ENCODE measurements at regions not wholly inside any gene's neighbourhood (a gene's known extent, or its start where the extent isn't known, plus 50 kb on each side); places are given as distances from the start of the nearest gene placed in this dataset.

DNA sequence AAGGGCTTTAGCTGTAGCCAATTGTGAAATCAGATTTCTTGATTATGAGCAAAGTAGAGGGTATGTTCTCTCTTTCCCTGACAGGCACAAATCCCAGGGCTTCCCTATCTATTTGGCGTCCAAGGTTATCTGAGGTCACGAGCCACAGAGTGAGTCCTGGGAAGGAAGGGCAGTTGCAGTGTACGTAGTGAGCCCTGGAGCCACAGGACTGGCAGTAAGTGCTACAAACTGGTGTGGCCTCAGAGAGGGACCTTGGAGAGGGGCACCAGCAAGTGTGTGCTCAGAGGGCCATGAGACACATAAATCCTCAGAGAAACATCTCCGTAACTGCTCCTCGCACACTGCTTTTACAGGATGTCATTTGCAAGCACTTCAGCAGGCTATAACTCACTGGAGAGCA, 115.5 kb upstream of the SH3BP4 start:
- no peak for DNase-seq (ENCODE audit: low read depth in 1 of 2, low spot score in 1 of 2)

DNA sequence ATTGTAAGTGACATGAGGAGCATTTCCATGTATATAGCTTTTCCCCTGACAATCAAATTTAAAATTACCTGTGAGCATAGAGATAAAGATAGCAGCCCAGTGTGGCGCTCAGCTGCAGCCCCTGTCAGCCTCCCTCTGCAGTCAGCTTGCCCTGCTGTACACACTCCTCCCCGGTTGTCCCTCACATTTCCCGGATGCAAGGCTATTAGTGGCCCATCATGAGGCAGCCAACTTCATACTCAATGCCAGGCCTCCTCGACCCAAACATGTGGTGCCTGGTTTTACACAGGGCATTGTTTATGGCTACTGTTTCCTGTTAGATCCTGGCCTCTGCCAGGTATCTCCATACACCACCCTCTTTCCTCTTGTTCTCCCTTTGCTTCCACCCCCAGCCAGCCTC, 116.1 kb upstream of the SH3BP4 start:
- no peak for DNase-seq (ENCODE audit: low read depth in 1 of 2, low spot score in 1 of 2)

DNA sequence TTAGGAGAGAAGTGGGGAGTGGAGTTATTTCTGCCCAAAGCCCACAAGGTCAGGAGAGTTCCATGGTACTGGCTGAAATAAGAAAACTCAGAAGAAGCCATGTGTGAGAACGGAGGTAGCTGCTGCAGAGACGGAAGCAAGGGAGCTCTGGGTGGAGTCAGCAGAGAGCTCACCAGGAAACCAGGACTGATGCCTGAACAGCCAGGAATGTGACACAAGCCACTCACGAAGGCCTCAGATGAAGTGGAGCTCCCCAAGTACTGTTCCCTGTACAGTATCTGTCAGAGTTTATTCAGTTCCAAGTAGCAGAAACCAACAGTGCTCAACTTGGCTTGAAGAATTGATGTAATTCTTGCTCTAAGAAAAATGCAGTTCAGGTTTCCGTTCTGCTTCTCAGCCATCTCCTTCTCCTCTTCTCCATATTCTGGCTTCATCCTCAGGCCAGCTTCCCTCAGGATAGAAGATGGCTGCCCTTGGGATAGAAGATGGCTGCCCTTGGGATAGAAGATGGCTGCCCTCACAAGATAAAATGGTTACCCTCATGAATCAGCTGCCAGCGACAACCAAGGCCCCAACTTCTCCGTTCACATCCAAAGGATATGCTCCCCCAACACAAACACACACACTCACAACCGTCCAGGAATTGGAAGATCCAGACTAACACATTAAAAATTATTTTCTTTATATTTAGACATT, 117.4 kb upstream of the SH3BP4 start:
- DNase-seq (ENCODE audit: low read depth in 1 of 2, low spot score in 1 of 2) = no peak

DNA sequence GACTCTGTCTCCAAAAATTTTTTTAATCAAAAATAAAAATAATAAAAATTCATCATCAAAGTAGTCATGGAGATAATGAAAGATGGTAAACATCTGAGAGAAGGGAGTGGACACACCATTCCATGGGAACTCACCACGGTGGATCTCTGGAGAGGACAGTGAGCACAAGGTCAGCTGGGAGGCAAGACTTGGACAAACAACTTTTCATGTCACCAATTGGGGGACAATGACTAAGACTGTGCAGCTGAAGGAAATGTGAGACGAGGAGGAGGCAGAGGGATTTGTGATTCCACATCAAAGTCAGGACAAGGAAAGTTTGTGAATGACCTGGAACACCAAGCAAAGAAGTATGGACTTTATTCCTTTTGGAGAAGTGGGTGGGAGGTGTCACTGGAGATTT, 121.0 kb upstream of the SH3BP4 start:
- DNase-seq (ENCODE audit: low read depth in 1 of 2, low spot score in 1 of 2) = no peak

DNA sequence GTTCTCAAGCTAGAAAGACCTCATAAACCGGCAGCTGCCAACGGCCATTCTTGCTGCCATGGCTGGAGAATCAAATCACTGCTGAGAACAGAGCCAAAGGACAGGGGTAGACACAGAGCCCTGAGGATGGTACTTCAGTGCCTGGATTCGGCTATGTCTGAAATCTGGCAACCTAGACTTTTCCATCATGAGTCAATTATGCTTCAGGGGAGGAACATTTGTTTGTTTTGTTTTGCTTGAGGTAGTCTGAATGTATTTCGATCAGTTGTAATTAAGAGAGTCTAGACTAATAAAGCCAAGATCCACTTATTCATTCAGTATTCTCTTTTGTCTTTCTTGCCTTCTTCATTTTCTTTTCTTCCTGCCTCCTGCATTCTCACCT, 122.8 kb upstream of the SH3BP4 start:
- DNase-seq (ENCODE audit: low read depth in 1 of 2, low spot score in 1 of 2) = no peak

DNA sequence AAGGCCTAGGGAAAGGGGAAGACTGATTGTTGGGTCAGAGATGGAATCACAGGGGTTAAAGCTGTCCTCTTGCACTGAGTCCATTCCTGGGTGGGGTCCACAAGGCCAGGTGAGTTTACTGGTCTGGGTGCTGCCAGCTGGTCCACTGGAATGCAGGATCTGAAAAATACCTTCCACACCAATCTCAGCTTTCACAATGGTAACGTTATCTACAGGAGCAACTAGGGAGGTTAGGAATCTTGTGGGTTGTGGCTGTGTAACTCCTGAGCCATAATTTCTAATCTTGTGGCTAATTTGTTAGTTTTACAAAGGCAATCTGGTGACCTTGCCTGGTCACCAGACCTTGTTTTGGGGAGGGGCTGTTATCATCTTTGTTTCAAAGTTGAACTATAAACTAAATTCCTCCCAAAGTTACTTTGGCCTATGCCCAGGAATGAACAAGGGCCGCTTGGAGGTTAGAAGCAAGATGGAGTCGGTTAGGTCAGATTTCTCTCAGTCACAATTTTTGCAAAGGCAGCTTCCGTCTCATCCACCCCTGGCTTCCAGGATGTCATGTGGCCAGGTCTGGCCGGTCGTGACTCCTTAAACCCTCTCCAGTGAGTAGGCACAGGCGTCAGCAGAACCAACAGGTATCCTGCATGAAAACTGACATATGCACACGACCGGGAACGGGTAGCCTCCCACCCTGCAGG, 123.3 kb upstream of the SH3BP4 start:
- DNase-seq (ENCODE audit: low read depth in 1 of 2, low spot score in 1 of 2) = no peak

DNA sequence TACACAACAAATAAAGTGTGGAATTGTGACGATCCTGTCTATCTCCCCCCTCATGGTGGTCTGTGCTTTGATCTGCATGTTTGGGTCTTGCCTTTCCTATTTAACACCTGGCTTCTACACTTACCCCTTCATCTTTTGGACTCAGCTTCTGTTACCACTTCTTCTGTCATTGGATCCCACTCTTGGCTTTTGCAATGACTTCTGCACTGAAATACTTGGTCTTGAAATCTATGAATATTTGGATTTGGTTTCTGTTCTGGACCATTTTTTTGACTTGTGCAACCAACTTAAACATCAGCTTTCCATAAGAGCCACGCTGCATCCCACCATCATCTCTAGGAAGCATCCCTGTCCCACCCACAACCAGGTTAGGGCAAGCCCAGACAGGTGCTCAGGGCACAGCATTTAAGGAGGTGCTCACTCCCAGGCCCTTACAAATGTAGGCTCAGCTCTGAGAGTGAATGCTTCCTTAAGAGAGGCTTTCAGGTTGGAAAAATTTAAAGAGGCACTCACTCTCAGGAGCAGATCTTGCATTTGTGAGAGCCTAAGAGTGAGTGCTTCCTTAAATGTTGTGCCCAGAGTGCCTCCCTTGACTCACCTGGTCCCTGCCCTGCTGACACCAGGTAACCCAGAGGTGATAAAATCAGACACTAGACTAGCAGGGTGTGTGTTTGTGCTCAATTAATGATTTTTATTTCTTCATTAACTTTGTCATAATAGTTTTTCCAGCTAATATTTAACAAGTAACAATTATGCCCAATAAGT, 124.5 kb upstream of the SH3BP4 start:
- DNase-seq (ENCODE audit: low read depth in 1 of 2, low spot score in 1 of 2) = no peak

DNA sequence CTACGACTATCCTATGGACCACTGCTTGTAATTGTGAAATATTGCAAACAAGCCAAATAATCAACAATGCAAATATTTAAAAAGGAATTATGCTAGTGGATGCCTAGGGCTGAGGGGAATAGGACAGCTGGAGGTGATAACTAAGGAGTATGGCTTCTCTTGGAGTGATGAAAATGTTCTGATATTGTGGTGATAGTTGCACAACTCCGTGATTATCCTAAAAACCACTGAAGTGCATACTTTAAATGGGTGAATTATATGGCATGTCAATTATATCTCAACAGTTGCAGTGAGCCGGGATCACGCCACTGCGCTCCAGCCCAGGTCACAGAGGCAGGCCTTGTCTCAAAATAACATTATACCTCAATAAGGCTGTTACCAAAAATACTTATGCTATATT, 125.1 kb upstream of the SH3BP4 start:
- no peak for DNase-seq (ENCODE audit: low read depth in 1 of 2, low spot score in 1 of 2)

DNA sequence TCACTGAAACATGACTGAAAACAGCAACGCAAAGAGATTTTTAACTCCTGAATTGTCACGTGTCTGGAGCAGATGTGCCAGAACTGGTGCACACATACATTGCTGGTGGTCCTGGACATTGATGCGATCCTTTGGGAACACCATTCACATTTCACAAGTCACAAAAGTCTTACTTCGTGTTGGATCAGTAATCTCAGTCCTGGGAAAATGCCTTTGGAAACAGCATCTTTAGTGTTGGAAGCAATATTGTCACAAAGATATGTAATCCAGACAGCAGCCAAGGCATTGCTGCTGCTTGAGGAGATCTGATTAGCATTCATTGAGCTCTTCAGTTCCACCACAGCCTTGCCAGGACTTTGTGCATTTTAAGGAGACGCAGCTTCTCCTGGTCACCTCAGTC, 126.2 kb upstream of the SH3BP4 start:
- DNase-seq (ENCODE audit: low read depth in 1 of 2, low spot score in 1 of 2) = no peak

DNA sequence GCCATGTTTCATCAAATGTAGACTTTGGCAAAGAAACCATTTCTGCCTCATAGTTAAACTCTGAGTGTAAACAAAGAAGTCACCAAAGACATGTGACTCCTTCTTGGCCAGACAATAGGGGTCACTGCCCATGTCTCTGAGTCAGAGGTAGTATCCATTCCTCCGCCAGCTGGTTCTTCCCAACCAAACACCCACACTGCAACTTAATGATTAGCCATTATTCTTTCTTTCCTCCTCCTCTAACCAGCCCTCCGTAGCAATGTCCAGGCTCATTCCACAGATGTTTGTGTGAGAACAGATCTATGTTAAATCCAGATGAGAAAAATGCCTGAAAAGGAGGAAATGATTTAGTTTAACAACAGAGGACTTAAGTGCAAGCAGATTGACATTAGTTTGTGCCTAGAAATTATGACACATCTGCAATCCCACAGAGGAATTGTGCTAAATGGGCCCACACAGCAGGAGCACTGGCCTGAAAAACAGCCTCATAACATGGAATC, 127.9 kb upstream of the SH3BP4 start:
- DNase-seq (ENCODE audit: low read depth in 1 of 2, low spot score in 1 of 2) = no peak

DNA sequence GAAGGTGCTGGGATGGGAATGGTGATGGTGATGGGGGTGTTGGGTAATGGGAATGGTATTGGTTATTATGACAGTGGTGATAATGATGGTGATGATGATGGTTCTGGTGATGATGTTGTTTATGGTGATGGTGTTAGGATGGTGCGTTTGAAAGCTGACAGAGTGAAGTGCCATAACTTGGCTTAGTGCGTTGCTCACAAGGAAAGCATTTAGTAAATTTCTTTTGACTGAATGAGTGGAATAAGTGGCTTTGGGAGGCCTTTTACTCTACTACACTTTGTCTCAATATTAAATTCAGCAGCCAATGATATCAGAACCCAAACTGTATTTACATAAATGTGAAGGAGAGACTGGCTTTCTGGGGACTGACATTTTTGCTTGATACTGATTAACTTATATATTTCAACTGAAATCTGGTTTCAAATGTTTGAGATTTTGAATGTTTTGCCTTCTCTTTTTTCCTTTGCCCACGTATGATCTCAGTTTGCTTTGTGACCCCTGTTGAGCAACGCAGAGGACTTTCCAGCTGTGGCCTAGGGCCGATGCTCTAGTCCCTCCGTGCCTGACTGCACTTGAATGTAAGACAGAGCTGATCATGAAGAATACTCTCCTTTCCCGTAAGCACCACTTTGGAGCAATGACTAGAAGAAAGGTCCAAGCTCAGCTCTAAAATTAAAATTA, 128.5 kb upstream of the SH3BP4 start:
- DNase-seq (ENCODE audit: low read depth in 1 of 2, low spot score in 1 of 2) = no peak

DNA sequence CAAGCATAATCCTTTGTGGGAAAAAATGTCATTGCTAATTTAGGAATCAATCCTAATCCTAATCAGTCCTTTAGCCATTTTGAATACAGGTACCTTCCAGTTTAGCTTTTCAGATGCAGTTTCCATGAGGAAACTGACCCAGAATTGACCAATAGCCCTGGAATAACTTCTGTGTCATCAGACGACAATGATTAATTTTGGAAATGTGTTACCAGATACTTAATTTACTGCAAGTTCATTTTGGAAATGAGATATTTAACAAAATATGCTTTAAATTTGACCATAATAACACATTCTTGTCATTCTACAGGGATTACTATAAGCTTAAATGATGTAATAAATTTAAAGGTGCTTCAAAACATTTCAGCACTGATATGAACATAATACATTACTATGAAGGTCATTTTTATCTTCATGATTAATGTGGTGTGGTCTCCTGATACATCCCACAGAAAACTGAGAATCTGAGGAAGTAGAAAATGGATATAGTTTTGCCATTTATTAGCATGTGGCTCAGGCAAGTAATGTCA, 129.8 kb upstream of the SH3BP4 start:
- no peak for DNase-seq (ENCODE audit: low read depth in 1 of 2, low spot score in 1 of 2)

DNA sequence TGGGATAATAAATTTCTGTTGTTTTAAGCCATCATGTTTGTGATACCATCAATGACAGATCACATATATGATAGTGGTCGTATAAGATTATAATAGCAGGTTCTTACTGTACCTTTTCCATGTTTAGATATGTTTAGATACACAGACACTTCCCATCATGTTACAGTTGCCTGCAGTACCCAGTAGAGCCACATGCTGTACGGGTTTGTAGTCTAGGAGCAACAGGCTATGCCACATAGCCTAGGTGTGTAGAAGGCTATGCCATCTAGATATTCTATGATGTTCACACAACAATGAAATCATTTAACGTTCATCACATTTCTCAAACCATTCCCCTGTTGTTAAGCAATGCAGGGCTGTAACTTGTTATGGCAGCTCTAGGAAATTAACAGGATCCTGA, 132.9 kb upstream of the SH3BP4 start:
- DNase-seq (ENCODE audit: low read depth in 1 of 2, low spot score in 1 of 2) = no peak

DNA sequence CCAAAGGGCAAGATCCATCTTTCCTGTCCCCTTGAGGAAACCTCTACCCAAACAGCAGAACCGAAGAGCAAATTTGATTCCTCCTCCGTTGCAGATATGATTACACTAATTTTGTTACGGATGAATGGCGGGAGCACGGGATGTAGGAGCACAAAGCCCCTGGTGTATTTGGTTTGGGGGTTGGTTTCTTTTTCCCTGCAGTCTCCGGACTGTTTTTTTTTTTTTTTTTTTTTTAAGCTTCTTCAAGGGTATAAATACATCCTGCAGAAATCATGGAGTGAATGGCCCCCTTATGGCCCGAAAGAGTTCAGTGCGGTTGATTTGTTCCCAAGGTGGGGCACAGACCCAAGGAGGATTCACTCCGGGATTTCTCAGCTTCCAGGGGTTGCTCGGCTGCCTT, 135.3 kb upstream of the SH3BP4 start:
- no peak for DNase-seq (ENCODE audit: low read depth in 1 of 2, low spot score in 1 of 2)

DNA sequence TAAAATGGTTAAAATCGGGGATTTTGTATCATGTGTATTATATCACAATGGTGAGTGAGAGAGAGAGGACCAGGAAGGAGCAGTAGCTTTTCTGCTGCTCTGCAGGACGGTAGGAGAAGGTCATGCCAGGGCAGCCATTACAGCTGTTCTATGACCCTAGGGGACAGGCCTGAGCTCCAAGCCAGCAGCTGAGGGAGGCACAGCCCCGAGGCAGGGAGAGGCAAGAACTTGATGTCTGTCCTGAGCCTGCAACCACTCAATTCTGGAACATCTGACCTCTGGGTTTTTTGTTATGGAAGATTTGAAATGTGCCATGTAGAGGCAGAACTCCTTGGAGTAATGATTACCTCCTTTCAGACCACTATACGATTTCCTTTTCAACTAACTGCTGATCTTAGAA, 135.8 kb upstream of the SH3BP4 start:
- DNase-seq (ENCODE audit: low read depth in 1 of 2, low spot score in 1 of 2) = no peak

DNA sequence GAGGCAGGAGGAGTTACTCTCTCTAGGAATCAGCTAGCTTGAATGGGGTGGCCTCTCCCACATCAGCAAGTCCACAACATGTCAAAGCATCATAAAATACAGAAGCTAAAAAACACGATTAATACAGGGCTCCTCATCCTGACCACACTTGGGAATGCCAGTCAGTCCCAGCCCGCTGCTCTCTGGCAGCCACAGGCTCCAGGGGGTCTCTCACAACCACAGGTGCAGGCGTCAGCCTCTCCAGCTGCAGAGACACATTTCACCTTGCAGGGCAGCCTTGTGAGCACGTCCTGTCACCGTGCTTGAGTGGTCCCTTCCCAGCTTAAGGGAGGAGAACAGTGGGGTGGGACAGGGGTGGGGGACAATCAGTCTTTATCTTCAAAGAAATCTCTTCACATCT, 137.4 kb upstream of the SH3BP4 start:
- DNase-seq (ENCODE audit: low read depth in 1 of 2, low spot score in 1 of 2) = no peak

DNA sequence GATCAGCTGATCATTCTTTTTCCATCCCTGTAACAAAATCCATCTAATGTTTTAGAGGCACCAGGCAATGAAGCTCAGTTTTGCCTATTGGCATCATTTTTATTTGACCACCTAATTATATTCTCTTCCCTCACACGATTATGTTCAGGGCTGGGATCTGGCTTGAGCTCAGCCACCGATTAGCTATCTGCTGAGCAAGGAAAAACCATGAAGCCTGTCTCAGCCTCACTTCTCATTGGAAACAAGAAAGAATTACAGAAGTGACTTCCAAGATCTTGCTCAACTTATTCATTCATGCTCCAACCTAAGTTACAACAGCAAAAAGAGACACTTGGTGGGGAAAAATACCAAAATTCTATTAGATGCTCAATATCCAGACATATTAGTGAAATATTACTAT, 139.0 kb upstream of the SH3BP4 start:
- no peak for DNase-seq (ENCODE audit: low read depth in 1 of 2, low spot score in 1 of 2)

DNA sequence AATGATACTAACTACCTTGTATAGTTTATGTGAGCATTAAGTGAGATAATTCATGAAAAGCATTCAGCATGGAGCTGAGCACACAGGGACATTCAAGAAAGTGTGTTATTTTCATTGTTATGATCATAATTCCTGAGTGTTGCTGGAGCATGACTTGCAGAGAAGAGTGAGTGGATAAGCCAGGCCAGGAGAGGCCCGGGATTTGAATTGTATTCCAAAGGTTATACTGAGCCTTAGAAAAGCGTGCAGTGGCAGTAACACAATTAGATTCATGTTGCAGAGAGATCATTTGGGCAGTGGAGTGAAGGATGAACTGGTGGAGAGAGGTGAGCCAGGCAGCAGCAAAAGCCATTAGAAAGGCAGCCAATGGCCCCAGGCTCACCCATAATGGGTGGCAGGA, 142.9 kb upstream of the SH3BP4 start:
- no peak for DNase-seq (ENCODE audit: low read depth in 1 of 2, low spot score in 1 of 2)

DNA sequence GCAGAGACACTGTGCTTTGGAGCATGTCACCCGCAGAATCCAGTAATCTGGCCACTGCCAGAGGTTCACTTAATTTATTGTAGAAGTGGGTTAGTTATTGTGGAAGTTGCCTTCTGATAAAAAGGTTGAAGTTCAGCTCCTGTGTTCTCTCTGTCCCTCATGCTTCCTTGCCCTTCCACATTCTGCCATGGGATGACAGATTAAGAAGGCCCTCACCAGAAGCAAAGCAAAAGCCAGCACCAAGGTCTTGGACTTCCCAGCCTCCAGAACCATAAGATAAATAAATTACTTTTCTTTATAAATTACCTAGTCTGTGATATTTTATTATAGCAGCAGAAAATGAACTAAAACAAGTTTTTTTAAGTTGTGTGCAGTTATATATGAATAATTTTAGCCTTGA, 145.0 kb upstream of the SH3BP4 start:
- DNase-seq (ENCODE audit: low read depth in 1 of 2, low spot score in 1 of 2) = no peak

DNA sequence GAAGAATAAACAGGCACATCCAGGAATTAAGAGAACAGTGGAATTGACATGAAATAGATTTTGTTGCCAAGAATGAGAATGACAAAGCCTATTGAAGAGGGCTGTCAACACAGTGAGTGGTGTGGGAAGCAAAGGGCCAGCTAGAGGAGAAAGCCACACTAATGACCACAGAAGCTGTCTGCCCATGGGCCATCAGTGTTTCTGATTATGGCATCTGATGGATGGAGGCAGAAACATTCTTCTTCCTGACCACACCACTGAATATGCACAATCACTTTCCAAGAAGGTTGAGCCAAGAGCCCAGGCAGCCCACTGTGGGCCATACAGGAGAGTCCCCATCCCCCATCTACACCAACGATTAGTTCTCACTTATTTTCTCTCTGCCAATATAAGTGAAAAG, 146.0 kb upstream of the SH3BP4 start:
- no peak for DNase-seq (ENCODE audit: low read depth in 1 of 2, low spot score in 1 of 2)

DNA sequence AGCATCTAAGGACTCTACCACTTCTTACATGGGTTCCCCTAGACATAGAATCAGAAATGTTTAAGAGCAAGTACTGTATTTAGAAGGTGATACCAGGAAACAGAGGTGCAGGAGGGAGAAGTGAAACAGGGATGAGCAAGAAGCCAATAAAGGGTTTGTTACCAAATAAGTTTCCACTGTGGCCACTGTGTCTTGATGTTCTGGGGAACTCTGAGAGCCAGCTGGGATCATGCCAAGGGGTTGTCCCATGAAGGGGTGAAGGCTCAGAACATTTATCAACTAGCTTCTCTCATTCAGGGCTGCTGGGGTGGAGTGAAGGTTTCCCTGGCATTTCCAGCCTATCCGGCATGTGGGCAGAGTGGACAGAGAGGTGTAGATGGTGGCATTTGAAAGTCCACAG, 147.1 kb upstream of the SH3BP4 start:
- no peak for DNase-seq (ENCODE audit: low read depth in 1 of 2, low spot score in 1 of 2)

DNA sequence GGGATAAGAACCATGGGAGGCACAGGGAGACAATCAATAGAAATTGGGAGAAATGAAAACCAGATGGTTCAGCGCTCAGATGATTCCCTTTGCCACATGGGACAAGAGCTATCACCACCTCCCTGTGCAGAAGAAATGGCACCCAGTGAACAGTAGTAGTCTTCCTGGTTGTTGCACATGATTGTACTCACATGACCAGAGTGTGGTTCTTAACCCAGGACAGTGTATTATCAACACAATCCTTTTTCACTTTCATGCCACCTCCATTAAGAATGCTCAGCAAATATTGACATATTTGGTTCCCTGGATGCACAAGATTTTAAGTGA, 149.0 kb upstream of the SH3BP4 start:
- no peak for DNase-seq (ENCODE audit: low read depth in 1 of 2, low spot score in 1 of 2)

Measured in stimulated activated CD4-positive, alpha-beta T cell treated with anti-CD3 and anti-CD28 coated beads, Interleukin-15, amount 100 ng/mL, for 1 hour (primary cell).